Ovary (tissue), 7 donors: ENCODE measurements at regions not wholly inside any gene's neighbourhood (a gene's known extent, or its start where the extent isn't known, plus 50 kb on each side); places are given as distances from the start of the nearest gene placed in this dataset.
"Not testable (repeated sequence)": the region's sequence is repeated elsewhere in the genome, so short reads cannot be mapped to it uniquely, and the experiment has no call there.

Source experiments
- DNase-seq, 5 donors: peaks; one replicate each; pipeline ENCODE4 v3.0.0-alpha.2; 2019 to 2020
- H3K27ac ChIP-seq, 2 donors: fragments of 200-600 bp; one replicate each; pipeline versions ENCODE4 v1.5.1 to v1.8.0; 2019 to 2022
- H3K27me3 ChIP-seq: fragments of 200-600 bp; one replicate; pipeline ENCODE4 v1.8.0; 2022
- H3K36me3 ChIP-seq: fragments of 200-600 bp; sonication (generic); one replicate; pipeline ENCODE4 v1.5.1; 2019
- H3K4me1 ChIP-seq: one replicate; pipeline ENCODE4 v1.8.1; 2013; ENCODE audit warnings: mild to moderate bottlenecking, moderate library complexity; ENCODE audit not compliant: insufficient read depth
- H3K4me3 ChIP-seq: fragments of 200-600 bp; sonication (generic); one replicate; pipeline ENCODE4 v1.5.1; 2017
- H3K9me3 ChIP-seq, 2 donors: fragments of 200-600 bp in 1 of 2; sonication (generic) in 1 of 2; one replicate each; pipeline versions ENCODE4 v1.5.1 to v1.8.1; 2013 to 2019; ENCODE audit warnings: mild to moderate bottlenecking in 1 of 2, moderate library complexity in 1 of 2
- CTCF ChIP-seq, 3 donors: fragments of 450-650 bp in 2 of 3; fragments of 200-600 bp in 1 of 3; IDR thresholded peaks; one replicate each; pipeline versions ENCODE4 v1.5.1 to v1.8.0; 2016 to 2022; ENCODE audit warnings: antibody characterized with exemption in 3 of 3, mild to moderate bottlenecking in 1 of 3
- EP300 ChIP-seq: sonication (generic); formaldehyde crosslinking; IDR thresholded peaks from one replicate; pipeline ENCODE4 v1.6.1; 2017; ENCODE audit warnings: antibody characterized with exemption
- POLR2A ChIP-seq: fragments of 450-650 bp; IDR thresholded peaks from one replicate; pipeline ENCODE4 v1.6.1; 2017; ENCODE audit warnings: antibody characterized with exemption, mild to moderate bottlenecking, moderate library complexity
- WGBS, 3 donors: extraction: QIAGEN DNeasy Blood & Tissue Kit in 1 of 3; methylation state at CpG; one replicate each; pipeline versions ENCODE4 v1.1.5 to v1.1.7; 2013 to 2017; 5-methylcytosine and 5-hydroxymethylcytosine counted together
- intact Hi-C, 4 donors: fragments of 100-400 bp; cut with DNase I; formaldehyde crosslinking; loops; one replicate each; pipeline versions ENCODE4 v1.11.0 to v1.15.1; 2022 to 2023
- donor health status: DM: no; HTN: no; CAD: no; lungs with moderate emphysema.
- donor health status: DM: no; HTN: no; CAD: no.
- donor health status: Bipolar disorder and iron deficiency.
- donor health status: DM: no; HTN: no; CAD: no.
- donor health status: DM: yes; HTN: yes; CAD: no.

- H3K9me3 ChIP-seq, H3K27me3 ChIP-seq, H3K4me1 ChIP-seq, H3K4me3 ChIP-seq, DNase-seq, intact Hi-C loops, H3K27ac ChIP-seq, H3K36me3 ChIP-seq: not testable (repeated sequence)
- WGBS, 3 donors: 72 to 78% (median 77%) methylated on average over 4 of the region's 4 CpGs
These were observed 1501.5 kb upstream of the DEFB115 start for GRCh38 chr20:29755854-29756498.

GRCh38 chr20:29756664-29757063 lies 1500.8 kb upstream of the DEFB115 start:
- WGBS, 3 donors: 73 to 82% (median 82%) methylated on average over 17 of the region's 17 CpGs
- intact Hi-C loops: no loop called here
- Histone ChIP-seq H3K4me1 (no peaks in the 10 kb centered on the region), H3K36me3 (no peaks in the 10 kb centered on the region), H3K4me3 (no peak overlapping the region), H3K27ac (no peak overlapping the region), H3K27me3 (no peaks in the 10 kb centered on the region), H3K9me3 (no peaks in the 10 kb centered on the region)
- no peak for DNase-seq
- no peak for TF ChIP-seq CTCF (IDR thresholded peaks at IDR 0.05)
- no peak for TF ChIP-seq POLR2A
- no peak for TF ChIP-seq EP300

- H3K27me3 ChIP-seq, H3K9me3 ChIP-seq, H3K4me3 ChIP-seq, DNase-seq, H3K4me1 ChIP-seq, H3K27ac ChIP-seq, H3K36me3 ChIP-seq, intact Hi-C loops: not testable (repeated sequence)
- 55 to 67% (median 57%) methylated on average over 42 to 45 of the region's 45 CpGs for WGBS, 3 donors
These were observed 1495.7 kb upstream of the DEFB115 start for GRCh38 chr20:29761621-29762385.

DNA sequence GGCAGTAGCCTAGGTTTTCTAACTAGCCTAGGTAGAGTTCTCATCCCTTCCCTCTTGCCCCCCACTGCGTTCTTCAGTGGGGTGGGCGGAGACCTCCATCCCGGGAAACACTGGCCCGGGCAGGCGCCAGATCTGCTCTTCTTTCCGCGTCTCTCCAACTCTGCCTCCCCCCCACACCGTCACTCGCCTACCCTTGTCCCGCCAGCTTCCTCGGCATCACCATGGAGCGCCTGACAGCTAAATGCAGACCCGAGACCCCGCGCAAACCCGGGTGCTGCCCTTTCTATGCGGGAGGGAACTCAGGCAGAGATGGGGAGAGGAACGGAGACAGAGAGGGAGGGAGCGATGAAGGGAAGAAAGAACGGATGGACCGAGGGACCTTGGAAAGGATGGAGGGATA lies 1494.8 kb upstream of the DEFB115 start:
- H3K36me3 ChIP-seq: no peaks in the 10 kb centered on the region

GRCh38 chr20:29763821-29764511 lies 1493.5 kb upstream of the DEFB115 start:
- no peak for TF ChIP-seq POLR2A
- no peak for TF ChIP-seq EP300
- no peak for TF ChIP-seq CTCF (IDR thresholded peaks at IDR 0.05)
- H3K27me3 ChIP-seq: no peaks in the 10 kb centered on the region
- no peak for DNase-seq
- intact Hi-C loops: no loop called here
- no peak overlapping the region for H3K4me3 ChIP-seq
- WGBS, 3 donors: 73 to 83% (median 77%) methylated on average over 29 of the region's 29 CpGs
- peaks cover 0 to 7% of the 10 kb centered on the region in 2 donors for H3K9me3 ChIP-seq
- H3K27ac ChIP-seq: no peak overlapping the region
- no peaks in the 10 kb centered on the region for H3K4me1 ChIP-seq
- H3K36me3 ChIP-seq: no peaks in the 10 kb centered on the region

More for the DNA sequence above, 1494.8 kb upstream of the DEFB115 start:
- no peak overlapping the region for H3K27ac ChIP-seq
- intact Hi-C loops: no loop called here
- 33 to 59% (median 44%) methylated on average over 21 of the region's 21 CpGs for WGBS, 3 donors
- no peak overlapping the region for H3K4me3 ChIP-seq
- H3K27me3 ChIP-seq: no peaks in the 10 kb centered on the region
- no peak for DNase-seq
- H3K4me1 ChIP-seq: no peaks in the 10 kb centered on the region
- H3K9me3 ChIP-seq: peaks cover 0 to 7% of the 10 kb centered on the region in 2 donors
- TF ChIP-seq CTCF (IDR thresholded peaks at IDR 0.05): no peak
- no peak for TF ChIP-seq EP300
- no peak for TF ChIP-seq POLR2A

GRCh38 chr20:29764922-29765610 lies 1492.4 kb upstream of the DEFB115 start:
- H3K4me3 ChIP-seq, H3K36me3 ChIP-seq, H3K27ac ChIP-seq, intact Hi-C loops, DNase-seq, H3K9me3 ChIP-seq, H3K27me3 ChIP-seq, H3K4me1 ChIP-seq: not testable (repeated sequence)
- 34 to 55% (median 47%) methylated on average over 25 of the region's 25 CpGs for WGBS, 3 donors

GRCh38 chr20:29778033-29778432 lies 1479.4 kb upstream of the DEFB115 start:
- H3K27me3 ChIP-seq, intact Hi-C loops: not testable (repeated sequence)
- WGBS, 3 donors: 22 to 48% (median 39%) methylated on average over 2 of the region's 2 CpGs

GRCh38 chr20:29781217-29781616 lies 1476.2 kb upstream of the DEFB115 start:
- WGBS, 3 donors: 64 to 69% (median 69%) methylated on average over 7 of the region's 7 CpGs
- intact Hi-C loops, H3K4me3 ChIP-seq, H3K27ac ChIP-seq, DNase-seq, H3K27me3 ChIP-seq, H3K4me1 ChIP-seq, H3K36me3 ChIP-seq, H3K9me3 ChIP-seq: not testable (repeated sequence)

More at GRCh38 chr20:29778033-29778432, 1479.4 kb upstream of the DEFB115 start:
- not testable (repeated sequence) for H3K4me1 ChIP-seq, H3K9me3 ChIP-seq, H3K36me3 ChIP-seq, DNase-seq, H3K27ac ChIP-seq, H3K4me3 ChIP-seq
